IMR-90 (cell line): ENCODE measurements at regions not wholly inside any gene's neighbourhood (a gene's known extent, or its start where the extent isn't known, plus 50 kb on each side); places are given as distances from the start of the nearest gene placed in this dataset.

ENCODE experiments used
- ATAC-seq: fragments of 200-7000 bp; cut with Tn5 transposase; 2 replicates; pipeline ENCODE4 v1.9.1; 2020; ENCODE audit warnings: low read depth, mild to moderate bottlenecking, moderate library complexity
- BruUV-seq: library from RNA; stranded (reverse); fragments of 400-500 nt; replicated peaks from 2 replicates; lab custom pipeline; 2021; lab: Mats Ljungman, UMichigan
- CTCF ChIA-PET: fragments of 300-600 bp; formaldehyde crosslinking; extraction: SDS; loops from one replicate; lab custom pipeline; 2021; ENCODE audit warnings: antibody characterized with exemption; lab: Yijun Ruan, JAX
- POLR2A ChIA-PET: fragments of 300-600 bp; sonication (Branson Sonifier 250); formaldehyde crosslinking; loops from one replicate; lab custom pipeline; 2022; ENCODE audit warnings: antibody characterized with exemption; ENCODE audit not compliant: unreplicated experiment; lab: Charles Lee
- DNase-seq: peaks from one replicate; pipeline ENCODE4 v3.0.0; 2013
- H2AFZ ChIP-seq: replicated peaks from 2 replicates; pipeline ENCODE3; 2013; ENCODE audit warnings: low read length, mild to moderate bottlenecking; ENCODE audit not compliant: poor library complexity
- H2AK5ac ChIP-seq: 2 replicates; pipeline ENCODE4 v1.6.1; 2013; ENCODE audit warnings: low read depth, low read length, inconsistent platforms
- H2AK9ac ChIP-seq: replicated peaks from 2 replicates; pipeline ENCODE3; 2013; ENCODE audit warnings: mild to moderate bottlenecking, low read depth, low read length, moderate library complexity; ENCODE audit not compliant: poor library complexity
- H2BK120ac ChIP-seq: 2 replicates; pipeline ENCODE4 v1.6.1; 2013; ENCODE audit warnings: low read depth, low read length, inconsistent platforms
- H2BK15ac ChIP-seq: 3 replicates; pipeline ENCODE4 v1.6.1; 2013; ENCODE audit warnings: low read depth, low read length, inconsistent platforms
- H2BK20ac ChIP-seq: 2 replicates; pipeline ENCODE4 v1.6.1; 2013; ENCODE audit warnings: low read depth, mild to moderate bottlenecking, inconsistent platforms, low read length, moderate library complexity
- H2BK5ac ChIP-seq: 2 replicates; pipeline ENCODE4 v1.6.1; 2013; ENCODE audit warnings: mild to moderate bottlenecking, low read depth, low read length, inconsistent platforms; ENCODE audit not compliant: poor library complexity, severe bottlenecking
- H3K14ac ChIP-seq: replicated peaks from 2 replicates; pipeline ENCODE4 v1.6.1; 2013; ENCODE audit warnings: low read depth, low read length, inconsistent platforms
- H3K18ac ChIP-seq: 2 replicates; pipeline ENCODE4 v1.6.1; 2013; ENCODE audit warnings: low read depth, low read length, control low read depth
- H3K23ac ChIP-seq: 2 replicates; pipeline ENCODE4 v1.6.1; 2013; ENCODE audit warnings: low read depth, low read length, inconsistent platforms
- H3K27ac ChIP-seq: 2 replicates; pipeline ENCODE4 v1.5.1; 2013; ENCODE audit warnings: mild to moderate bottlenecking, control low read depth, low read length; ENCODE audit not compliant: insufficient read depth
- H3K27me3 ChIP-seq: 2 replicates; pipeline ENCODE4 v1.6.1; 2013; ENCODE audit warnings: low read length; ENCODE audit not compliant: control insufficient read depth, insufficient read depth
- H3K36me3 ChIP-seq: 2 replicates; pipeline ENCODE4 v1.6.1; 2013; ENCODE audit warnings: low read length, mixed read lengths; ENCODE audit not compliant: control insufficient read depth, insufficient read depth
- H3K4ac ChIP-seq: 2 replicates; pipeline ENCODE4 v1.6.1; 2013; ENCODE audit warnings: low read depth, low read length, inconsistent platforms
- H3K4me1 ChIP-seq: 2 replicates; pipeline ENCODE4 v1.6.1; 2013; ENCODE audit warnings: low read length, mixed read lengths; ENCODE audit not compliant: control insufficient read depth, insufficient read depth
- H3K4me2 ChIP-seq: 2 replicates; pipeline ENCODE4 v1.6.1; 2013; ENCODE audit warnings: low read depth, mild to moderate bottlenecking, control low read depth, low read length, moderate library complexity
- H3K4me3 ChIP-seq: 2 replicates; pipeline ENCODE4 v1.5.1; 2013; ENCODE audit warnings: low read depth, mild to moderate bottlenecking, control low read depth, low read length, moderate library complexity; ENCODE audit not compliant: insufficient read depth
- H3K56ac ChIP-seq: 2 replicates; pipeline ENCODE4 v1.6.1; 2013; ENCODE audit warnings: low read length, inconsistent platforms; ENCODE audit not compliant: insufficient read depth; ENCODE audit errors: extremely low read depth
- H3K79me1 ChIP-seq, 2 experiments: 2 replicates each; pipeline ENCODE4 v1.6.1; 2013; ENCODE audit warnings: low read length in 2 of 2, inconsistent platforms in 1 of 2, low read depth in 1 of 2
- H3K9ac ChIP-seq: 2 replicates; pipeline ENCODE4 v1.6.1; 2013; ENCODE audit warnings: low read depth, low read length, control low read depth
- H3K9me1 ChIP-seq: 2 replicates; pipeline ENCODE4 v1.6.1; 2013; ENCODE audit warnings: low read length, inconsistent platforms; ENCODE audit not compliant: insufficient read depth
- H3K9me3 ChIP-seq: 2 replicates; pipeline ENCODE4 v1.6.1; 2013; ENCODE audit warnings: low read length; ENCODE audit not compliant: control insufficient read depth, insufficient read depth
- H4K20me1 ChIP-seq: 2 replicates; pipeline ENCODE4 v1.6.1; 2013; ENCODE audit warnings: low read length, inconsistent platforms; ENCODE audit not compliant: insufficient read depth
- H4K5ac ChIP-seq: 2 replicates; pipeline ENCODE4 v1.6.1; 2013; ENCODE audit warnings: mild to moderate bottlenecking, low read depth, low read length, control low read depth
- H4K8ac ChIP-seq, 2 experiments: 2 replicates each; pipeline ENCODE4 v1.6.1; 2013; ENCODE audit warnings: low read depth in 2 of 2, low read length in 2 of 2, control low read depth in 1 of 2, inconsistent platforms in 1 of 2
- H4K91ac ChIP-seq: 2 replicates; pipeline ENCODE4 v1.6.1; 2013; ENCODE audit warnings: low read depth, low read length, inconsistent platforms; ENCODE audit not compliant: insufficient read depth
- BHLHE40 ChIP-seq: fragments of 150-350 bp; IDR thresholded peaks from 2 replicates; pipeline ENCODE4 v1.6.1; 2016; ENCODE audit warnings: mild to moderate bottlenecking, low read depth, low read length
- CTCF ChIP-seq: conservative IDR thresholded peaks from 2 replicates; pipeline ENCODE4 v1.5.1; 2012; ENCODE audit warnings: mild to moderate bottlenecking, low read depth, low read length, improper control_type of control experiment
- MXI1 ChIP-seq: IDR thresholded peaks from 2 replicates; pipeline ENCODE4 v1.6.1; 2012; ENCODE audit warnings: low read depth, mild to moderate bottlenecking, low read length, moderate library complexity, borderline replicate concordance
- RCOR1 ChIP-seq: IDR thresholded peaks from 2 replicates; pipeline ENCODE4 v1.6.1; 2012; ENCODE audit warnings: mild to moderate bottlenecking, low read length, improper control_type of control experiment; ENCODE audit not compliant: insufficient replicate concordance
- USF2 ChIP-seq: fragments of 150-350 bp; IDR thresholded peaks from 2 replicates; pipeline ENCODE4 v1.6.1; 2017; ENCODE audit warnings: mild to moderate bottlenecking, antibody characterized with exemption, low read length, low read depth
- WGBS, 2 experiments: methylation state at CpG; one replicate each; pipeline versions ENCODE4 v1.1.5 to v1.1.7; 2013; ENCODE audit warnings: missing lambda C conversion rate in 2 of 2; ENCODE audit not compliant: insufficient read length in 1 of 2; ENCODE audit errors: extremely low coverage in 2 of 2; 5-methylcytosine and 5-hydroxymethylcytosine counted together
- dilution Hi-C: fragments of 300-500 bp; cut with HindIII; formaldehyde crosslinking; loops from one replicate; pipeline ENCODE4 v1.14.3; 2018; ENCODE audit warnings: low sequenced_read_pairs; ENCODE audit not compliant: unreplicated experiment
- in situ Hi-C: fragments of 300-500 bp; cut with MboI; formaldehyde crosslinking; loops from 3 replicates; pipeline ENCODE4 v1.14.3; 2019; ENCODE audit warnings: low sequenced_read_pairs, inconsistent platforms, mixed read lengths
- intact Hi-C: fragments of 100-400 bp; cut with micrococcal nuclease; formaldehyde crosslinking; loops from 2 replicates; pipeline ENCODE4 v1.10.0; 2022

GRCh38 chr6:129766959-129767728, 57.2 kb upstream of the ARHGAP18 start:
- peak overlapping the region; percentile 88 for H3K4me2 ChIP-seq
- in situ Hi-C loops = loop anchor here (10.0 kb wide), 1 partner anchor 272 kb away; no protein-coding TSS in a partner anchor
- peak; percentile 77 for DNase-seq
- dilution Hi-C loops = no loop called here
- H2AFZ ChIP-seq = peak overlapping the region; percentile 93
- 1% methylated on average over 16 of the region's 36 CpGs; no CpG with 5 or more reads in 1 of the 2 experiments for WGBS, 2 experiments
- peak overlapping the region; percentile 40 for H3K4me3 ChIP-seq
- CTCF ChIA-PET = interaction anchor here (0.7 to 4.8 kb wide), 2 partner anchors 8 to 215 kb away, joined by 3 to 23 read pairs; no protein-coding TSS in a partner anchor
- H3K56ac ChIP-seq = no peak overlapping the region
- no peak overlapping the region for H2AK5ac ChIP-seq
- H2BK20ac ChIP-seq = no peak overlapping the region
- no peaks in the 10 kb centered on the region; the same call in 1 of the 2 replicates for H3K27me3 ChIP-seq
- intact Hi-C loops = loop anchor here (2.0 kb wide), 1 partner anchor 252 kb away; the partner anchor contains the start of gene L3MBTL3
- H3K4me1 ChIP-seq = no peaks in the 10 kb centered on the region; the same call in 1 of the 2 replicates
- no peak overlapping the region; the same call in 1 of the 2 replicates for H2BK120ac ChIP-seq
- TF ChIP-seq BHLHE40 = peak; percentile 90
- TF ChIP-seq MXI1 = peak; percentile 83
- no peak for TF ChIP-seq CTCF
- TF ChIP-seq USF2 = no peak
- TF ChIP-seq RCOR1 = peak; percentile 19
- H4K20me1 ChIP-seq = no peaks in the 10 kb centered on the region
- POLR2A ChIA-PET = no interaction called here
- H4K5ac ChIP-seq = no peak overlapping the region
- no peaks in the 10 kb centered on the region for H3K79me1 ChIP-seq
- no peaks in the 10 kb centered on the region for H3K36me3 ChIP-seq
- BruUV-seq = no TSS peak
- H3K4ac ChIP-seq = no peak overlapping the region
- no peak overlapping the region for H2BK15ac ChIP-seq
- peak overlapping the region in 1 of 2 experiments; percentile 55; a peak in 1 of 4 replicates for H4K8ac ChIP-seq
- no peaks in the 10 kb centered on the region for H3K9me3 ChIP-seq
- no peak overlapping the region for H3K27ac ChIP-seq
- H2AK9ac ChIP-seq = peak overlapping the region; percentile 31
- peak; percentile 95 for ATAC-seq
- no peak overlapping the region for H4K91ac ChIP-seq
- no peak overlapping the region for H2BK5ac ChIP-seq
- peak overlapping the region; percentile 81 for H3K23ac ChIP-seq
- no peak overlapping the region for H3K14ac ChIP-seq
- H3K9me1 ChIP-seq = no peaks in the 10 kb centered on the region
- no peak overlapping the region for H3K9ac ChIP-seq
- H3K18ac ChIP-seq = no peak overlapping the region
